ENCODE measurements at regions not wholly inside any gene's neighbourhood (a gene's known extent, or its start where the extent isn't known, plus 50 kb on each side); places are given as distances from the start of the nearest gene placed in this dataset.
"Not testable (repeated sequence)": the region's sequence is repeated elsewhere in the genome, so short reads cannot be mapped to it uniquely, and the experiment has no call there.

GRCh38 chr5:96133341-96134079, 171.9 kb upstream of the ELL2 start:
- no peak for DNase-seq (ENCODE audit: low read depth)

DNA sequence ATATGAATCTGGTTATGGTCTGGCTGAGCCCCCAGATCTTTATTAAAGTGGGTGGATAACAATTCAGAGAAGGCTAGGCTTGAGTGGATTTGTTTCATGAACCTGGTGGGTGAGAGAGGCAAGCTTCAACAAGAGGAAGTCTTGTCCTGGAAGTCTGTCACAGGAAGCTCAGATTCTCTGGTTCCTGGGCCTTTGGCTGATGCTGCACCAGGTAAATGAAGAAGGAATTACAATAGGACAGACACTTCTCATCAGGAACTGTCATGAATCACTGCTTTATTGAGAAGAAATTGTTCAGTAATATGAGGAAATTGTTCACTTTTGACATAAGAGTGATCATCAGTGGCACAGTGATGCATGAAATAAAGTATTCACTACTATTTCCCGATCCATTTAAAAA, 167.6 kb upstream of the ELL2 start:
- no peak for DNase-seq (ENCODE audit: low read depth)

DNA sequence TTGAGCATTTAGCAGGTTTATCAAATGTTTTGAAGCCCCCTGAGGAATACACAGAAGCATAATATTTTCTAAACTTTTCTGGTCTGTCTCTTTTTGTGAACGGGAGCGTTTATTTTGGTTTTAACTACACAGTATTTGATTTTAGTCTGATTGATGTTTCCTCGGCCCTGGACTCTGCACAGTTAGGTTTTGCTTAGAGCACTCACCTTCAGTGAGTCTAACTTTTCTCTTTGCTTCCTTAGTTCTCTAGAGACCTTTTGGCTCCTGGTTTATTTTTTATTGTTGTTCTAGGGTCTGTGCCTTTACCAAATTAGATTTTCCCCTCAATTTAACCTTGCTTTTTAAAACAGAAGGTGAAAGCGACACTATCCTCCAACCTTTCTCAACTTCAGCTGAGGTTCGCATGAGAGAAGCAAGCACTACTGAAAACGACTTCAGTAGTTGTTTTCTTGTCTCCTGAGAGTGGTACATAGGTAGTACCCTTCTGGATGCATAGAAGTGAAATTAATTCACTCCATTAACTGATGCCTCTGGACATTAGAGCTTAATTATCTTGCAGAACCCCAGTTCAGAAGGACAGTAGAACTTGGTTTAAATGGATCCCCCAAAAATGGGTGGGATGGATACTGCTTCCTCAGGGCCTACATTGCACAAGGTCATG, 166.7 kb upstream of the ELL2 start:
- no peak for DNase-seq (ENCODE audit: low read depth)

GRCh38 chr5:96127538-96127937, 165.9 kb upstream of the ELL2 start:
- no peak for DNase-seq (ENCODE audit: low read depth)

- no peak for DNase-seq (ENCODE audit: low read depth)
Measured at GRCh38 chr5:96125231-96125891, 163.7 kb upstream of the ELL2 start.

DNA sequence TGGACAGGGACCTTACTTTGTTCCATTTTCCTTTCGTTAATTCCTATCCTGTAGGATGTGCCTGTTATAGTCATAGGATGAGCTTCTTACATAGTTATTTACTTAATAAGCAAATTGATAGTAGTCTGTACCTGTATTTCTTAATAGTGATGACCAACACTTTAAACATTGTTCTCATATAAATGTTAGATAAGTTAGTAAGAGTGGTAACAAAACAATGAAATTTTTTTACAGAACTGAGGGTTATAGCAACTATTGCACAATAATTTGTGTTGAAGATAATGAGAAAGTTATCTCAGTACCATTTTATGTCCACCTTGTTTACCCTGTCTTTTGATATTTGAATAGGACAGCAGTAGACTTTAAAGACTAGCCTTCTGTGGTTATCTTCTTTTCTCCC, 162.9 kb upstream of the ELL2 start:
- no peak for DNase-seq (ENCODE audit: low read depth)

DNA sequence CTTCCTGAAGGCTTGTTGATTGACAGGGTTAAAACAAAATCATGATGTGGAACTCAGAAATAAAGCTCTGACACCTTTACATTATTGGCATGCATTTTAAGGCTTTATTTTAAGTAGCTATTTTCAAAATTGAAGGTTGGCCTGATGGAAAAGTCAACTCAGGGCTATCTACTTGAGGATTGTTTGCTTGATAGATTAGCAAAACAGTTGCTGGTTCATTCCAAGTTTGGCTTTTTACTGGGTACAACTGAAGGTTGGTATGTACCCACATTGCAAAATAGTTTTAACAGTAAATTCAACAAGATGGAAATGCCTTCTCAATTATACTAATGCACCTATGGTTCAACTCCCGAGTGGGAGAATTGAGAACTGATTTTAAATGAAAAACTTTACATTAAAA, 161.8 kb upstream of the ELL2 start:
- no peak for DNase-seq (ENCODE audit: low read depth)

- DNase-seq (ENCODE audit: low read depth) = no peak
Measured at GRCh38 chr5:96121364-96121763, 159.7 kb upstream of the ELL2 start.

DNA sequence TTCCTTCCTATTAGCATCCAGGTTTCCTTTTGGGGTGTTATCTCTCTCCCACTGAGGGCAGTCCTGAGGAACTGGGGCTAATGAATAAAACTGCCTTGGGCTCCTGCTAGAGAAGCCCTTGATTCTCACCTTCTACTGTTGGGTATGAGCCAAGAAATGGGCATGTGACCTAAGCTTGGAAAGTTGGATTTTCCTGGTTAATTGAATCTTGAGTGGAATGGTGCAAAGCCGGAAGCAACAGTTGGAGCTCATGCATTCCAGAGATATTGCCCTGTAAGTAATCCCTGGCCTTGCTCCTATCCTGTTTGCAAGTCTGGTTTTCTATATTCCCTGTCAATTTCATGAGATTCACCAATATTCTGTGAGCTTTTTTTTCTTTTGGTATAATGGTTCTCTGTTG, 158.5 kb upstream of the ELL2 start:
- no peak for DNase-seq (ENCODE audit: low read depth)

GRCh38 chr5:96117771-96118651, 156.4 kb upstream of the ELL2 start:
- no peak for DNase-seq (ENCODE audit: low read depth)

GRCh38 chr5:96115147-96115807, 153.6 kb upstream of the ELL2 start:
- no peak for DNase-seq (ENCODE audit: low read depth)

DNA sequence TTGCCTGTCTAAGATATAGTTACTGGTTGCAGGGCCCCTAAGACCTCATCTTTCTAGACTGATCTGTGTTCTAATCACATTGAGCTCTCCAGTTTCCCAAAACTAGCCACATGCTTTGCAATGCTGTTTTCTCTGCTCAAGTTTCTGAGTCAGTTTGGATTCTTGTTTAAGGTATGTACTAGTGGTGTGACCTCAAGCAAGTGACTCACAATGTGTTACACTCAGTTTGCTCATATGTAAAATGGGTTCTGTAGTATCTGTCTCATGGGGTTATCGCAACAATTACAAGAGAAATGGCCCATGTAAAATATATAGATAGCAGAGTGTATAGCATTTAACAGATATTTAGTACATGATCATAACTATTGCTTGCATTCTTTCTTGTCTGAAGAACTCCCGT, 153.1 kb upstream of the ELL2 start:
- no peak for DNase-seq (ENCODE audit: low read depth)

GRCh38 chr5:96113170-96113939, 151.7 kb upstream of the ELL2 start:
- no peak for DNase-seq (ENCODE audit: low read depth)

DNA sequence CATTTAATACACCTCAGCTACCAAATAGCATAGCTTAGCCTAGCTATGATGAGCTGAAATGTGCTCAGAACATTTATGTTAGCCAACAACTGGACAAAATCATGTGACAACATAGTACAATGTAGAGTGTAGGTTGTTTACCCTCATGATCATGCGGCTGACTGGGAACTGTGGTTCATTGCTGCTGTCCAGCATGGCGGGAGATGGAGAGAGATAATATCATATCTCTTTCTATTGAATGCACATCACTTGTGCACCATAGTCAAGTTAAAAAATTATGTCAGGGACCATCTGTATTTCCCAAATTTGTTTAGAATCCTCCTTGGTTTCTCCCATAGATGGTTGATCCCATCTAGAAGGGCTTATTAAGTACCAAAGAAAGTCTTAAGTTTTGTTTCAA, 151.1 kb upstream of the ELL2 start:
- DNase-seq (ENCODE audit: low read depth) = no peak

DNA sequence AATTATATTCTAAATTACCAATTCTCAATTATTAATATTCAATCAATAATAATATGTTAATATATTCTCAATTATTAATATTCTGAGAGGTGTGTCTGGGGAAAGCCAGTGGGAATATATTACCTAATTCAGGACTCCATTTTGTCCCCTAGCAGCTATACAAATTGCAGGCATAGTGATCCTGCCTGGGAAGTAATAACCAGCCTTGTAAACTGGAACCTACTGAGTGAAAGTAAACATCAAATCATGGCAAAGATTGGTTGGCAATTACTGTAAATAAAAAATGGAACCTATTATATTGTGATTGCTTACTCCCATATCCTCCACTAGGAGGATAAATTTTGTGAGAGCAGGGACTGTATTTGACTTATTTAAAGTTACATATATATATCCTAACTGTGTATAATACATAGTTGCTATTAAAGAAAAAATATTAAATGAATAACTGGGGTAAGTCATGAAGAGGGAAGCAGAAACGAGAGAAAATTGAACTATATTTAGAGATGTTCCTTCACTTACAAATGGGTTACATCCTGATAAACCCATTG, 150.5 kb upstream of the ELL2 start:
- DNase-seq (ENCODE audit: low read depth) = no peak

GRCh38 chr5:96111080-96111756, 149.6 kb upstream of the ELL2 start:
- DNase-seq (ENCODE audit: low read depth) = no peak

- no peak for DNase-seq (ENCODE audit: low read depth)
Measured at GRCh38 chr5:96110300-96110699, 148.6 kb upstream of the ELL2 start.

DNA sequence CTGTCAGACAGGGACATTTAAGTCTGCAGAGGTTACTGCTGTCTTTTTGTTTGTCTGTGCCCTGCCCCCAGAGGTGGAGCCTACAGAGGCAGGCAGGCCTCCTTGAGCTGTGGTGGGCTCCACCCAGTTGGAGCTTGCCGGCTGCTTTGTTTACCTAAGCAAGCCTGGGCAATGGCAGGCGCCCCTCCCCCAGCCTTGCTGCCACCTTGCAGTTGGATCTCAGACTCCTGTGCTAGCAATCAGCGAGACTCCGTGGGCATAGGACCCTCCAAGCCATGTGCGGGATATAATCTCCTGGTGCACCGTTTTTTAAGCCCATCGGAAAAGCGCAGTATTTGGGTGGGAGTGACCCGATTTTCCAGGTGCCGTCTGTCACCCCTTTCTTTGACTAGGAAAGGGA, 147.0 kb upstream of the ELL2 start:
- DNase-seq (ENCODE audit: low read depth) = not testable (repeated sequence)

DNA sequence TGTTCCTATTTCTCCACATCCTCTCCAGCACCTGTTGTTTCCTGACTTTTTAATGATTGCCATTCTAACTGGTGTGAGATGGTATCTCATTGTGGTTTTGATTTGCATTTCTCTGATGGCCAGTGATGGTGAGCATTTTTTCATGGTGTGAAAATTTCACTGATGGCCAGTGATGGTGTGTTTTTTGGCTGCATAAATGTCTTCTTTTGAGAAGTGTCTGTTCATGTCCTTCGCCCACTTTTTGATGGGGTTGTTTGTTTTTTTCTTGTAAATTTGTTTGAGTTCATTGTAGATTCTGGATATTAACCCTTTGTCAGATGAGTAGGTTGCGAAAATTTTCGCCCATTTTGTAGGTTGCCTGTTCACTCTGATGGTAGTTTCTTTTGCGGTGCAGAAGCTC, 142.2 kb upstream of the ELL2 start:
- not testable (repeated sequence) for DNase-seq (ENCODE audit: low read depth)
